Keratinocyte (primary cell): ENCODE measurements at regions not wholly inside any gene's neighbourhood (a gene's known extent, or its start where the extent isn't known, plus 50 kb on each side); places are given as distances from the start of the nearest gene placed in this dataset.
"Not testable (repeated sequence)": the region's sequence is repeated elsewhere in the genome, so short reads cannot be mapped to it uniquely, and the experiment has no call there.

Source experiments
- DNase-seq: peaks from one replicate; pipeline ENCODE4 v3.0.0-alpha.2; 2011; ENCODE audit warnings: low read depth, missing footprints, low spot score
- FAIRE-seq: peaks from 2 replicates; lab custom pipeline; 2011; peaks lifted over from hg19 to GRCh38; lab: Jason Lieb, UNC
- H2AFZ ChIP-seq: 2 replicates; pipeline ENCODE4 v1.6.0; 2012; ENCODE audit warnings: low read length, control low read depth, inconsistent platforms; ENCODE audit not compliant: control insufficient read depth
- H3K27ac ChIP-seq: 2 replicates; pipeline ENCODE4 v1.5.1; 2011; ENCODE audit warnings: low read length; ENCODE audit not compliant: control insufficient read depth, insufficient read depth
- H3K27me3 ChIP-seq: 3 replicates; pipeline ENCODE4 v1.6.0; 2011; ENCODE audit warnings: low read length; ENCODE audit not compliant: control insufficient read depth, insufficient read depth; ENCODE audit errors: extremely low read depth
- H3K36me3 ChIP-seq, 2 experiments: 2 replicates in 1 of 2; 3 replicates in 1 of 2; pipeline ENCODE4 v1.5.1; 2011; ENCODE audit warnings: low read length in 2 of 2, mild to moderate bottlenecking in 1 of 2; ENCODE audit not compliant: control insufficient read depth in 2 of 2, insufficient read depth in 2 of 2; ENCODE audit errors: extremely low read depth in 1 of 2
- H3K4me1 ChIP-seq: 3 replicates; pipeline ENCODE4 v1.5.1; 2011; ENCODE audit warnings: low read length; ENCODE audit not compliant: control insufficient read depth, insufficient read depth; ENCODE audit errors: extremely low read depth
- H3K4me2 ChIP-seq: 3 replicates; pipeline ENCODE4 v1.6.0; 2011; ENCODE audit warnings: low read depth, low read length; ENCODE audit not compliant: control insufficient read depth, insufficient read depth; ENCODE audit errors: extremely low read depth
- H3K4me3 ChIP-seq, 3 experiments: fragments of 200-600 bp in 1 of 3; sonication (generic) in 1 of 3; 2 replicates in 2 of 3; 3 replicates in 1 of 3; pipeline ENCODE4 v1.5.1; 2011 to 2016; ENCODE audit warnings: low read length in 3 of 3, mild to moderate bottlenecking in 3 of 3, control low read depth in 2 of 3, inconsistent platforms in 1 of 3, low read depth in 1 of 3, mixed read lengths in 1 of 3, mixed run types in 1 of 3, moderate library complexity in 1 of 3; ENCODE audit not compliant: control insufficient read depth in 2 of 3, insufficient read depth in 2 of 3; ENCODE audit errors: extremely low read depth in 1 of 3
- H3K79me2 ChIP-seq: 2 replicates; pipeline ENCODE4 v1.6.0; 2012; ENCODE audit warnings: low read length; ENCODE audit not compliant: control insufficient read depth, insufficient read depth
- H3K9ac ChIP-seq: 3 replicates; pipeline ENCODE4 v1.6.0; 2011; ENCODE audit warnings: low read length; ENCODE audit not compliant: control insufficient read depth, insufficient read depth; ENCODE audit errors: extremely low read depth
- H3K9me1 ChIP-seq: 3 replicates; pipeline ENCODE4 v1.6.0; 2011; ENCODE audit warnings: low read length; ENCODE audit not compliant: control insufficient read depth, insufficient read depth; ENCODE audit errors: extremely low read depth
- H3K9me3 ChIP-seq: 2 replicates; pipeline ENCODE4 v1.5.1; 2012; ENCODE audit warnings: low read depth, low read length; ENCODE audit not compliant: control insufficient read depth
- H4K20me1 ChIP-seq: 3 replicates; pipeline ENCODE4 v1.6.0; 2011; ENCODE audit warnings: low read length; ENCODE audit not compliant: control insufficient read depth, insufficient read depth; ENCODE audit errors: extremely low read depth
- dilution Hi-C: fragments of 300-500 bp; cut with MboI; formaldehyde crosslinking; loops from one replicate; pipeline ENCODE4 v1.7.0; 2020; ENCODE audit warnings: low sequenced_read_pairs; ENCODE audit not compliant: extremely low pct_ligation_motif_present

GRCh38 chr11:67893487-67893886, 110.4 kb downstream of the UNC93B1 start:
- H3K9ac ChIP-seq, H3K27me3 ChIP-seq, H3K4me2 ChIP-seq, FAIRE-seq, H3K27ac ChIP-seq, H4K20me1 ChIP-seq, H3K9me1 ChIP-seq, H3K4me1 ChIP-seq, DNase-seq, dilution Hi-C loops, H3K36me3 ChIP-seq, H3K79me2 ChIP-seq, H3K4me3 ChIP-seq, H3K9me3 ChIP-seq, H2AFZ ChIP-seq: not testable (repeated sequence)

- H3K36me3 ChIP-seq, H3K4me1 ChIP-seq, H3K4me2 ChIP-seq, H3K27me3 ChIP-seq, DNase-seq, H3K9ac ChIP-seq, H3K27ac ChIP-seq, H3K79me2 ChIP-seq, H3K9me3 ChIP-seq, dilution Hi-C loops, FAIRE-seq, H3K9me1 ChIP-seq, H3K4me3 ChIP-seq, H4K20me1 ChIP-seq, H2AFZ ChIP-seq: not testable (repeated sequence)
Measured at GRCh38 chr11:67889646-67890045, 114.3 kb downstream of the UNC93B1 start.

GRCh38 chr11:67888056-67888455, 115.8 kb downstream of the UNC93B1 start:
- H3K9me3 ChIP-seq, H3K4me2 ChIP-seq, H2AFZ ChIP-seq, H3K36me3 ChIP-seq, H4K20me1 ChIP-seq, H3K9me1 ChIP-seq, dilution Hi-C loops, DNase-seq, H3K79me2 ChIP-seq, H3K27ac ChIP-seq, H3K27me3 ChIP-seq, H3K4me1 ChIP-seq, FAIRE-seq, H3K4me3 ChIP-seq, H3K9ac ChIP-seq: not testable (repeated sequence)

- dilution Hi-C loops, H4K20me1 ChIP-seq, H3K9me1 ChIP-seq, H3K9me3 ChIP-seq, H3K4me2 ChIP-seq, H3K79me2 ChIP-seq, H3K27ac ChIP-seq, H3K4me1 ChIP-seq, H3K4me3 ChIP-seq, H3K27me3 ChIP-seq, H3K36me3 ChIP-seq, DNase-seq, FAIRE-seq, H2AFZ ChIP-seq, H3K9ac ChIP-seq: not testable (repeated sequence)
Measured at GRCh38 chr11:67886672-67887071, 117.2 kb downstream of the UNC93B1 start.

GRCh38 chr11:67886207-67886606, 117.7 kb downstream of the UNC93B1 start:
- H3K79me2 ChIP-seq, H3K4me3 ChIP-seq, FAIRE-seq, H3K4me1 ChIP-seq, H3K9me1 ChIP-seq, H3K9ac ChIP-seq, H3K27me3 ChIP-seq, H3K9me3 ChIP-seq, H3K4me2 ChIP-seq, H4K20me1 ChIP-seq, dilution Hi-C loops, H3K27ac ChIP-seq, DNase-seq, H3K36me3 ChIP-seq, H2AFZ ChIP-seq: not testable (repeated sequence)
